22Rv1 (cell line): ENCODE measurements at regions not wholly inside any gene's neighbourhood (a gene's known extent, or its start where the extent isn't known, plus 50 kb on each side); places are given as distances from the start of the nearest gene placed in this dataset.

ENCODE experiments used
- CTCF ChIP-seq: fragments of 450-650 bp; IDR thresholded peaks from 2 replicates; pipeline ENCODE4 v1.5.1; 2017; ENCODE audit warnings: mild to moderate bottlenecking
- ZFX ChIP-seq: fragments of 450-650 bp; IDR thresholded peaks from 2 replicates; pipeline ENCODE4 v1.6.1; 2017; ENCODE audit warnings: antibody characterized with exemption, borderline replicate concordance

- peak; percentile 95 for TF ChIP-seq CTCF
- TF ChIP-seq ZFX: no peak
Observed at GRCh38 chr9:113657765-113658544, 194.4 kb downstream of the RGS3 start.
